ENCODE measurements at regions not wholly inside any gene's neighbourhood (a gene's known extent, or its start where the extent isn't known, plus 50 kb on each side); places are given as distances from the start of the nearest gene placed in this dataset.
"Not testable (repeated sequence)": the region's sequence is repeated elsewhere in the genome, so short reads cannot be mapped to it uniquely, and the experiment has no call there.

DNA sequence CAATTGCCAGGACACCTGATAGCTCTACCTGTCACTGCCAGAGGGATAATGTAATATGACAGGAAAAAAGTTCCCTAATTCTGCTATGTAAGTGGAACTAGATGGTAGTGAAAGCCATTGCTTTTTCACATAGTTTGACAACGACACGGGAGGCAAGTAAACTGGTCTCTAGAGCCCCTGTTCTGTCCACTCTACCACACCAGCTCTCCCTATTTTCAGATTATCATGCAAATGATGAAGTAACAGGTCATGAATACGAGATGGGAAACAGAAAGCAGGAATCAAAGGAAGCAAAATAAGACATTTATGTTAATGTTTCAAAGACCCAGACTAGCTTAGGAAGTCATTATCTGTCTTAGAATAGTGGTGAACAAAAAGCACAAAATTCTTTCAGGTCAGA is 56.2 kb downstream of the TAF11L14 start:
- DNase-seq (ENCODE audit: low spot score): no peak

DNA sequence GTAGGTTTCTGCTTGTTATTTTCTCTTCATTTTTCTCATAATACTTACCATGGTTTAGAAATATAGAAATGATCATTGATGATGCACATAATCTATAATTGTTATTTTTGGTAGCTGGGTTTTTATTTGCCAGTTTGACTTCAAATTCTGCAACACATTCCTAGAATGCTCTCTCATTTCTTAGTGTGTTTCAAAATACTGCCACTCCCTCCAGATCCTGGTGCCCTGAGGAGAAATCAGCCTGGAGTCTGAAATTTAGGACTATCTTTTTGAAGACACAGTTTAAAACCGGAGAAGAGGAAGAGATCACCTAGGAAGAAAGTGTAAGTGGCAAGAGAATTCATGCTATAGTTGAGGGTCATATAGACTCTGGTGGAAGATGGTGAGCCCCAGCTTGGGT is 57.5 kb downstream of the TAF11L14 start:
- no peak for DNase-seq (ENCODE audit: low spot score)

DNA sequence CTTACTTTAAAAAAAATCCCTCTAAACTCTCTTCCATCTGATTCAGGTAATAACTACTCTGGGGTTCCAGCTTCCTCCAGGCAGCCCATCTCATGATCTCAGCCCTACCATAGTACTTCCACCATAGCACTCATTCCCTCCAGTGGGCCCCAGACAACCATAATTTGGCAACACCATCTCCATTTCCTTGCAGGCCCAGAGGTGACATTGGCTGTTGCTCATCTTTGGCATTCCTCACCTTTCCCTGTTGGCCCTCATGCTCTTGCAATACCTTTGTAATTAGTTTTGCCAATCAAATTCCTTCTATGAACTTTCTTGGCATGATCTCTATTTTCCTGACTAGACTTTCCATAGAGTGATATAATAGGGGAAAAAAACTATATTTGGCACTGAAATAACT is 60.1 kb downstream of the TAF11L14 start:
- DNase-seq (ENCODE audit: low spot score): no peak

DNA sequence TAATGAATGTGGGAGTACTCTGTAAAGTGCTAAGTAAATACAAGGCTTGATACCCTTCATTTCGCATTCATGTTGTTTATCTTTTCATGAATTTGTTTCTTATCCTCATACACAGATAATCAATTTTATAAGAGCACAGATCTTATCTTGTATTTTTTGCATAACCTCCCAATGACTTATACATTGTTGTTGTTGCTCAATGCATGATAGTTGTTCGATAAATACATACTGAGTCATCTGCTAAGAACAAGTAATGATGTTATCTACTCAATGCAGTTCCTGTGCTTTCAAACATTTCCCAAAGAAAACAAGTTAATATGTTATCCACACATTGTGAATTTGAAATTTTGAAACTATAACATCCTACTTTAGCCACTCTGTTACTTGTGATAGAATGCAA is 60.7 kb downstream of the TAF11L14 start:
- DNase-seq (ENCODE audit: low spot score): no peak

DNA sequence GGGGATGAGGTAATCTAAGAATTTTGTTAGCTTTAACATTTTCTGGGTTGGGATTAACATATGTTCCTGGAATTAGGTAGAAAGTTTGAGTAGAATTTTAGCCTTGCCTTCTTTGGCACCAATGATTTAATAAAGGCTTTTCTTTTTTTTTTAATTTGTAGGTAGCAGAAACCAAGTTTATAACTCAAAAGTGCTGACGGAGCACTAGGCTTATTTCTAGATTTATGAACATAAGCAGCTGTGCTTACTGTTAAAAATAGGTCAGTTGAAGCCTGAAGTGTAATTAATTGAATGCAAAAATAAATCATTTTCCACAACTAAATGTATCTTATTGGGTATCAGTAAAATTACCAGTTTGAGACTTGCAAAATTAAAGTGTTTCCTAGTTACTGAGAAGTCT is 62.4 kb downstream of the TAF11L14 start:
- DNase-seq (ENCODE audit: low spot score): no peak

DNA sequence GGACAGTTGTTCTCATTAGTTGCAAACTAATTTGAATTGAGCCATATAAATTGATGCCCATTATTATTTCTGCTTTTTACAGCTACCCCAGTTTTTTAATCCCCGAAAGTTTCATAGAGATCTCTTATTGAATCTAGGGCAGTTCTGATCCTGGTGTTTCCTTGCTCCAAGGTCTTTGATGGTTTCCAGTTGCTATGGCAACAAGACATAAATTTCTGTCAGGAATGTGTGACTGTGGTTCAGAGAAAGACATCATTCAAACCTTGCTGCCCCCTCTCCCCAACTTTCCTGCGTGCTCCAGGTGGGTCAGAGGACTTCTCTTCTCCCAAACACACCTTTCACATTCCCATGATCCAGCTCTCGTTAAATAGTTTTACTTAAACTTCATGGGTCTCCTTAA is 63.4 kb downstream of the TAF11L14 start:
- DNase-seq (ENCODE audit: low spot score): no peak

DNA sequence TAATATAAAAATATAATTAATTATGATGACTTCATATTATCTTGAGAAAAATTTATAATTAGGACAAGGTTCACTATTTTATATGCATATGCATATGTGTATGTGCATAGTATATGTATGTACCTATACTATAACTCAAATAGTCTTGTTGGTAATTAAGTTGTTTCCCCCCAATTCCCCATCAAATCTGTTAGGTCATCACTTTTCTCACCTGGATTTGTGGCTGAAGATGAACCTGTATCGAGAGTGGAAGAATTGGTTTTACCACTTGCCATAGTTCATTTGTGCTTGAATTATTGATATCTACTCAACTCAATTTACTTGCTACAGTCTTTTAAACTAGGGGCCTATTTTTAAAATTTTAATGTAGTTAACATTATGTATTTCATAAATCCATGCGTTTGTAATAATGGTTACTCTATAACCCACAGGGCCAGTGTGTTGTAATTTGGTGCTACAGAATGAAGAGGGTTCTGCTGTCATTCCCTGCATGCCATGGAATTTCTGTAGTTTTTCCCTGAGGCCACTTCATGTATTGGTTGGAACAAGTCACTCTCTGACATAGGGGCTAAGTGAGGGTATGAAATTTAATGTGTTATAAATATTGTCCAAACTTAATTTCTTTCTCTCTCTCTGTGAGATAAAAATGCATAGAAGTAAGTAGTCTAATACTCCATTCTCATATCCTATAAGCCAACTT is 74.9 kb downstream of the TAF11L14 start:
- DNase-seq (ENCODE audit: low spot score): no peak

DNA sequence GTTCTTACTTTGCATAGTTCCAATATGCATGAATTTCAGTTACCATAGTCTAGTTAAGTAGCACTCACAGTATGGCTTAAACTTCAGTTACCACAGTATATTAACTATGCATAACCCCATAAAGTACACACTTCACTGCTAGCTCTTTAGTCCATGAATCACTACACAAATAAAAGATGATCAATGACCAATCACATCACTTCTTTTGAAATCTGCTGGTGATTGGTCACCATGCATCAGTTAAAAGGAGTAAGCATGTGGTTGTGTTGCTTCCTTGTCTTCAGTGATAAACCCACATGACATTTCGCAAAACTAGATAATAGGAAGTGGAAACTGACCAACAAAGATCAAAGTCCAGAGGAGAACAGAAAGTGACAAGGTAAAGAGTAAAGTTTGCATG is 79.0 kb downstream of the TAF11L14 start:
- DNase-seq (ENCODE audit: low spot score): no peak

DNA sequence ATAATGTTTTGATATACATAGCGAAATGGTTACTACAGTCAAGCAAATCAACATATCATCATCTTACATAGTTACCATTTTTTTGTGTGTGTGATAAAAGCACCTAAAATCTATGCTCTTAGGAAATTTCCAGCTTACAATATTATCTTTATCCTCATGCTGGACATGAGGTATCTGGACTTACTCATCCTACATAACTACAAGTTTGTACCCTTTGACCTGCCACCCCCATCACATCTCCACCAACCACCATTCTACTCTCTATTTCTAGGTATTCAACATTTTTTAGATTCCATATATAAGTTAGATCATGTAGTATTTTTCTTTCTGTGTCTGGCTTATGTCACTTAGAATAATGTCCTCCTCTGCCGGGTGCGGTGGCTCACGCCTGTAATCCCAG is 79.9 kb downstream of the TAF11L14 start:
- no peak for DNase-seq (ENCODE audit: low spot score)

DNA sequence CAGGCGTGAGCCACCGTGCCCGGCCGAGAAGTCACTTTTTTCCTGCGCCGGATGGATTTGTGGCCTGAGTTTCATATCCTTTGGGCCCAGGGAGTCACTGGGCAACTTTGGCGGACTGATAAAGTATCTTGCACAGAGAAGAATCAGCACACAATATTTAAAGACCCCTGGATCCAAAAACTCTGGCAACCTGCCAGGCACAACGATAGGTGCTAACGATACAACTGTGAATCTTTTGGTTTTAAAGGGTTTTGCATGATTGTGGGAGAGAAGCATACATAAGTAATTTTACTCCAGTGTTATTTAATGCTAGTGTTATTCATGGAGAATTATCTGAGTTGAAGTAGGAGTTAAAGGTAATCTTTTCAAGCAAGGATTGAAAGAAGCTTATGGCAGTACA is 85.3 kb downstream of the TAF11L14 start:
- DNase-seq (ENCODE audit: low spot score): no peak

DNA sequence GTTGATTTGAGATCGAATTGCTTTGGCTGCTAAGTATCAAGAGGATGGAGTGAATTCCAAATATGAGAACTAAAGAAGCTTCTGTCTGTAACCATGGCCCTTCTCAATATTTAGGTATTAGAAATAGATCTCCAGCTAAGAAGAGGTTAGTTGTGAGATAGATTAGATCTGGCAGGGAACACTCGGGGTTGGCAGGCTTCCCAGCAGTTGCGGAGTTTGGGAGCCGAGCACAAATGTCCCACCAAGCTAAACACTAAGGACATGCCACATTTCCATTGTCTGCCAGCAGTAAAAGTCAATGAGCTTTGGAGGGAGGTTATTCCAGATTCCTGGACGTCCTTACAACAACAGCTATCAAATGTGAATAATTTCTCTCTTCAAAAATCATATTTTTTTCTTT is 85.8 kb downstream of the TAF11L14 start:
- no peak for DNase-seq (ENCODE audit: low spot score)

DNA sequence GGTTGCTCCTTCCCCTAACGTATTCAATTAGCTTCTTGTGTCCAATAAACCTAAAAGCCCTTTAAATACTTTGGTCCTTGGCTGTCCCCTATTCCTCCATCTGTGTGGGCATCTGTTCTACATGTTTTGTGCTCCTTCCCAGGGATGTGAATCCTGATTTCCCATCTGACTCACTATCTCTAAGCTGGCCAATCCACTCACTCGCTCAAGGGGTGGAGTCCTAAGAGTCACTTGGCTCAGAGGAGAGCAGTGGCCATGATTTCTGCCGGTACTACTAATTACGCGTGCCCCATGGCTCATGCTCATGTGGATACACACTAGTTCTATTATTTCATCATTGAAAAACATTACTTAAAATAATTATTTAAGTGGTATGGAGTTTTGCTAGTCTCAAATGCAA is 89.6 kb downstream of the TAF11L14 start:
- no peak for DNase-seq (ENCODE audit: low spot score)

DNA sequence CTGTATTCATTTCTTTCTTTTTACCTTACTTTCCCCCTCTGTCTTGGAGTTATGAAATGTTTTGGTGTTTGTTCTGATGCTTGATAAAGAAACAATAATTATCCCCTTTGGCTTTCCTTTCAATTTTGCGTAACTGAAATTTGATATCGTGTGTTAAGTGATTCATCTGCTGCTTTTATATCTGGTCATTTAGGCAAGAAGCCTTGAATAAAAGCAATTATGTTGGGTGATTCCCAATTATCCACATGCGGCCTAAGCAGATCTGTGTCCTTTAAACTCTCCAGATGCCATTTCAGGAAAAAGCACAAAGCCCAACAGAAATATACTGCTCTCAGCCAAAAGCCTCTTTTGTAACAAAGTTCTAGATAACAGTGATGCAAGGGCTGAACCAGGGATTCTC is 92.8 kb downstream of the TAF11L14 start:
- no peak for DNase-seq (ENCODE audit: low spot score)

DNA sequence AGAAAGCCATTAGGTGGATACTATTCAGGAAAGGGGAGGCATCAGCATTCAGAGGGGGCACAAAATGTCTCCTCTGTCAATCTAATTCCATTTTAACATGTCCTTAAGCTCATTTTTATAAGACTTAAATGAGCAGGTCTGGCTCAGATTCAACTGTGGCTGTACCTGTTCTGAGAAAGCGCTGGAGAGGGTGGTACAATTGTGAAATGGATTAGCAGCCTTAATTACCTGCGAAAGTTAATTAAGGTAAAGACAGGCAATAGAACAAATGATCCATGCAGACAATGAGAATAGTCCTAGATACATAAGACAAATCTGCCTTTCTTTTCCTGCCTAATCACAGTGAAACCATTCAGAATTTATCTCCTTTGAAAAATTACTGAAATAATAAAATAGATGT is 96.2 kb downstream of the TAF11L14 start:
- no peak for DNase-seq (ENCODE audit: low spot score)

DNA sequence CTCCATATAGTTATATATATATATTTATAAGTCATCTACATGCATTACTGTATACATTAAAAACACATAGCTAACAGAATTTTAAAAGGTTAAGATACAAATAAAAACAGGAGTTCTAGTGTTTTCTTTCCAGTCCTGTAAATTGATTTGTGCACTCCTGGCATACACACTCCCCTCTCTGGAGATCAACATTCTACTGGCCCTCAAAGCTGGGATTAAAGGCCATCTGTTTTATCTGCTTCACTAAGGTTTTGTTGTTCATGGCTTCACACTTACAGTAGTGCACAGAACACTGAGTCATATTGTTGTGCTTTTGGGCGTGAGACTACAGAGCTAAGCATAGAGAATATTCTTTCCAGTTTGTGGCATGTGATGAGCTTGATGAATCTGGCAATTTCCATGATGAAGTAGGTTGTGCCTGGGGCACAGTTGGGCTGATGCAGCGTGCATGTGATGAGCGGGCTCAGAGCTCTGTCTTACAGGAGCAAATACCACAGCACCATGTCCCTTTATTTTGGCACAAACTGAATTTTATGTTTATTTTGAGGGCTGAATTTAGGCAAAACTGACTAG is 98.2 kb downstream of the TAF11L14 start:
- no peak for DNase-seq (ENCODE audit: low spot score)

DNA sequence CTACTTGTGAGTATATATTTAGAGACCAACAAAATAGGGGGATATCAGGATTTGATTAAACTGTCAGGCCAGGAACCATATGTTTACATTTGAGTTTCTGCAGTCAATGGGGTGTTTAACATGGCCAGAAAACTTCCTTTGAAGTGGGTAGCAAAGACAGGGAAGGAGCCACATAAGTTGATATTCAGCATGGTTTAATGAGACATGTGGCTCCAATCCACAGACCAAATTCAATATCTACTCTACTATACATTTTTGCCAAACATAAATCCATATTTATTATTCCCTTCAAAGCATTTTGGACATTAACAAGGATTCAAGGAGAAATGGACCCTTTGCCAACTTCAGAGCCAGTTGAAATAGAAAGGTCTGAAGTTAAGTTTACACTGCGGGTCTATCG is 99.8 kb downstream of the TAF11L14 start:
- DNase-seq (ENCODE audit: low spot score): no peak

DNA sequence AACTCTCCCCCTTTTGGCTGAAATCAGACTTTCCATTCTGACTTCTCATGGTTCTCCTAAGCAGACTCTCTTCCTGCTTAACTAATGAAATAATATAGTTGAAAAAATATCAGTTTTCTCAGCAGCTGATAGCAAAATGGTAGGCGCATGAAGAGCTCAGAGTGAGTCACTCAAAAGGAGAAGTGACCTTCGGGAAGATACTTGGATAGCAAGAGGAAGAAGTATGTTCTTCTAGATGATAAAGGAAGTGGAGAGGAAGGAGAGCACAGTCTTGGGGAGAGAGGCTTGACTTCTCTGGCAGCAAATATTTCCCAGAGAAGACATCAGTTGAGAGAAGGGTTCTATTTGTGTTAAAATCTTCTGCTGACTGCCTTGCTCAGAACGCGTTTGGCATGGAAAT is 101.5 kb downstream of the TAF11L14 start:
- DNase-seq (ENCODE audit: low spot score): no peak

DNA sequence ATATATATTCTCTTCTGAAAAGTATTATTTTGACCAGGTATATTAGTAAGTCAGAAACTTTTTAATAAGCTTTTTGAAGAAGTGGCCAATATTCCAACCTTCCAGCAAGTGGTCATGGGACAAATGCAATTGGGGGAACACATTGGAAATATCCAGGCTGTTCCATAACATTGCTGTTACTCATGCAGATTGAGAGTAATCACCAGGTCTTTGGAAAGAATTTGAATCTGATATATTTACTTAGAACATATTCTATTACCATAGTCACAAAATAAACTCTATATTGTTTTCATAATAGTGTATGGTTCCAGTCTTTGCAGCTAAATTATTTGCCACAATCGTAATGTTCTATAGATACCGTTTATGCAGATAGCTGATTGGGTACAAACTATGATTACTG is 102.8 kb downstream of the TAF11L14 start:
- DNase-seq (ENCODE audit: low spot score): no peak

DNA sequence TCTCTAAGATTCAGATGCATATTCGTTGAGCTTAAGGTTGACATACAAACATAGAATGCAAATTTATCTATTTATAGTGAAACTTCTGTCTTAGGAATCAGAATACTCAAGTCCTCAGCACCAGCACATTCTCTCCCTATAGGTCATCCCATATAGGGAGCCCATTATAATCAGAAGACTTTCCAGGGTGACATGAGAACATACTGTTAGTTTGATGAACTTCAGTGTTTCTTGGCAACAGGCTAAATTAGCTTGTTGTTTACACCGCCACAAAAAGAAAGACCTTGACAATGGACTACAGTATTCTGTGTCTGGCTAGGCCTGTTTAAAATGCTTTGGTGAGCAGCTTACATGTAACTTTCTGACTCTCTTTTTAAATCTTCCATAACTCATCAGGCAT is 104.2 kb downstream of the TAF11L14 start:
- no peak for DNase-seq (ENCODE audit: low spot score)

DNA sequence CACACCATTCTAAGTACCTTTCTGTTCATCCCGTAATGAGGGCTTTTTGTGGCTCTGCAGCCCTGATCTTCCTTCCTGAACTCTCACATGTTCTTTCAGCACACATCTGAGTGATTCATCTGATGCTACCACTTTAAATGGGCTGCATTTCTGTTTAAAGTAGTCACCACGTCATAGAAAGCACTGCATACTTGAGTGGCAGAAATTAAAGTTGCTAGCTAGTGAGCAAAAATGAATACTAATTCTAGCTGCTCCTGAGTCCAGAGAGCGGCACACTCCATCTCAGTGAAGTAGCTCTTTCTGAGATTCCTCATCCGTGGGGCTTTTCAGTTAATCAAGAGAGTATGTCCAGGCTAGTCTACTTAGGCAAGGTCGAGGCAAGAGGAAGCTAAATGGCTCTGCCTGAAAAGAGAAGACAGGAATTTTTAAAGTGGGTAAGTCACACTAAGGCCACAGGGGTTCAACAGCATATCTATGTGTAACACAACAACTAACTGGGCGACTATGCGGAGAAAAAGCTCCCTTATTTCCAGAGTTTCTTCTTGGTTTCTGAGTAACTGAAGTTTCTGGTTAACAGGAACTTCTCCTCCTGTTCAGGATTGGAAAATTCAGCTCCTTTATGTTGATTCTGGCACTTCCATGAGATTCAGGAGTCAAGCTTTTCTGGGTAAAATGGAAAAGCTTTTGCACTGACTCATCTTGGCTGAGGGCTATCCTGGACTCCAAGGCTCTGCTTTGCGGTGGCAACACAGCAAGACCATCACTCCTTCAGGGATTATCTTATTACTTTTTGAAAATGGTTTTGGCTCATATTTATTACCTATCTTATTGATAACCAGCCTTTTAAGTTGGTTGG is 109.5 kb downstream of the TAF11L14 start:
- DNase-seq (ENCODE audit: low spot score): no peak

DNA sequence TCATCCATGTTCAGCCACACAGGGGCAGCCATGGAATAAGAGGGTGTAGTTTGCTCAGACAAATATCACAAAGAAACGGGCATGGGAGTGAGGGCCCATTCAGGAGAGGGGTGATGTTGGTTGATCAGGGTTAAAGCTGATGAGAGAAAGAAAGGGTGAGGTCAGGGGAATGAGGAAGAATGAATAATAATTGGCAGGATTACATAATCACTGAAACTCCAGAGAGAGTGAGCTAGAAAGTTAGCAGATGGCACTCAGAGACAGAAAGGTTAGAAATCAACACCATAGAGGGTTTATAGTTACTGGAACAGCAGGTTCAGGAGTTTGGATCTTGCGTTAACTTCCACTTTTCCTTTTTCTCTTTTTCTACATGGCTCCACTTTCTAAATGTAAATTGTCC is 113.9 kb downstream of the TAF11L14 start:
- no peak for DNase-seq (ENCODE audit: low spot score)

DNA sequence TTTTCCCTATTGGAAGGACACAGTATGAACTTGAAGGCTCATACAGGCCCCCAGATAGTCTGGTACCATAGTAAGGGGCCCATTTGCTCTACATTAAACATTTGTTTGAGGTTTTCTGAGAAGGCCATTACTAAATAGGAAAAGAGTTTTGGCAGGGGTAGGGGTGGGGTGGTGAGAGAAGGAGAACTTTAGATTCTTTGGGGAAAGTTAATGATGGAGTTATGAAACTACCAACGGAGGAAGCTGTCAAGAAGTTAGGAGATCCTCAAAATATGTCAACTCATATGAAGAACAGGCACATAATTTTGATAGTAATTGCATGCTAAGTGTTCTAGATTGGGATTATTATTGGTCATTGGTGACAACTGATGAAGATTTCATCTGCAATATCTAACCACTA is 114.7 kb downstream of the TAF11L14 start:
- DNase-seq (ENCODE audit: low spot score): no peak

DNA sequence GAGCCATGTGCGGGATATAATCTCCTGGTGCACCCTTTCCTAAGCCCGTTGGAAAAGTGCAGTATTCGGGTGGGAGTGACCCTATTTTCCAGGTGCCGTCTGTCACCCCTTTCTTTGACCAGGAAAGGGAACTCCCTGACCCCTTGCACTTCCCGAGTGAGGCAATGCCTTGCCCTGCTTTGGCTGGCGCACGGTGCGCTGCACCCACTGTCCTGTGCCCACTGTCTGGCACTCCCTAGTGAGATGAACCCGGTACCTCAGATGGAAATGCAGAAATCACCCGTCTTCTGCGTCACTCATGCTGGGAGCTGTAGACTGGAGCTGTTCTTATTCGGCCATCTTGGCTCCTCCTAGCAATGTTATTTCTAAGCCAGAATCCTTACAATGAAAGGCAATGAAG is 121.1 kb downstream of the TAF11L14 start:
- DNase-seq (ENCODE audit: low spot score): not testable (repeated sequence)

Measured in HuH-7 (cell line).